ENCODE measurements at regions not wholly inside any gene's neighbourhood (a gene's known extent, or its start where the extent isn't known, plus 50 kb on each side); places are given as distances from the start of the nearest gene placed in this dataset.

- Histone ChIP-seq H3K4me1 (ENCODE audit: control insufficient read depth in 5 of 5, insufficient read depth in 5 of 5, low read length in 5 of 5) (no peaks in the 10 kb centered on the region), H3K27me3 (ENCODE audit: control insufficient read depth in 3 of 3, insufficient read depth in 3 of 3, low read length in 2 of 3) (no peaks in the 10 kb centered on the region), H3K4me3 (no peak overlapping the region), H3K9me3 (ENCODE audit: control insufficient read depth in 4 of 4, insufficient read depth in 3 of 4, low read length in 3 of 4) (peaks cover 0 to 7% (median 0%) of the 10 kb centered on the region in 4 donors), H3K9ac (ENCODE audit: insufficient read depth in 1 of 2, low read length in 2 of 2) (no peak overlapping the region), H3K36me3 (ENCODE audit: control insufficient read depth in 4 of 4, insufficient read depth in 4 of 4, low read length in 4 of 4) (no peaks in the 10 kb centered on the region), H3K27ac (ENCODE audit: low read depth in 1 of 2, low read length in 1 of 2) (no peak overlapping the region)
- TF ChIP-seq, protein P1, sequence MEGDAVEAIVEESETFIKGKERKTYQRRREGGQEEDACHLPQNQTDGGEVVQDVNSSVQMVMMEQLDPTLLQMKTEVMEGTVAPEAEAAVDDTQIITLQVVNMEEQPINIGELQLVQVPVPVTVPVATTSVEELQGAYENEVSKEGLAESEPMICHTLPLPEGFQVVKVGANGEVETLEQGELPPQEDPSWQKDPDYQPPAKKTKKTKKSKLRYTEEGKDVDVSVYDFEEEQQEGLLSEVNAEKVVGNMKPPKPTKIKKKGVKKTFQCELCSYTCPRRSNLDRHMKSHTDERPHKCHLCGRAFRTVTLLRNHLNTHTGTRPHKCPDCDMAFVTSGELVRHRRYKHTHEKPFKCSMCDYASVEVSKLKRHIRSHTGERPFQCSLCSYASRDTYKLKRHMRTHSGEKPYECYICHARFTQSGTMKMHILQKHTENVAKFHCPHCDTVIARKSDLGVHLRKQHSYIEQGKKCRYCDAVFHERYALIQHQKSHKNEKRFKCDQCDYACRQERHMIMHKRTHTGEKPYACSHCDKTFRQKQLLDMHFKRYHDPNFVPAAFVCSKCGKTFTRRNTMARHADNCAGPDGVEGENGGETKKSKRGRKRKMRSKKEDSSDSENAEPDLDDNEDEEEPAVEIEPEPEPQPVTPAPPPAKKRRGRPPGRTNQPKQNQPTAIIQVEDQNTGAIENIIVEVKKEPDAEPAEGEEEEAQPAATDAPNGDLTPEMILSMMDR (IDR thresholded peaks at IDR 0.05; ENCODE audit: control extremely low read depth, extremely low read depth): no peak
- ATAC-seq (ENCODE audit: insufficient read depth, low FRiP score): no peak
- DNase-seq: no peak
- WGBS, 2 donors: 94% methylated on average over 2 of the region's 2 CpGs
Observed at GRCh38 chr4:126582737-126583136, 1050.0 kb upstream of the INTU start.

- no peak overlapping the region for H3K27ac ChIP-seq (ENCODE audit: low read depth in 1 of 2, low read length in 1 of 2)
- no peak overlapping the region for H3K9ac ChIP-seq (ENCODE audit: insufficient read depth in 1 of 2, low read length in 2 of 2)
- H3K9me3 ChIP-seq (ENCODE audit: control insufficient read depth in 4 of 4, insufficient read depth in 3 of 4, low read length in 3 of 4): peaks cover 0 to 7% (median 0%) of the 10 kb centered on the region in 4 donors
- ATAC-seq (ENCODE audit: insufficient read depth, low FRiP score) (no peak), DNase-seq (no peak)
- no peak overlapping the region for H3K4me3 ChIP-seq
- TF ChIP-seq, protein P1 (IDR thresholded peaks at IDR 0.05; ENCODE audit: control extremely low read depth, extremely low read depth): no peak
- no peaks in the 10 kb centered on the region for H3K27me3 ChIP-seq (ENCODE audit: control insufficient read depth in 3 of 3, insufficient read depth in 3 of 3, low read length in 2 of 3)
- no peaks in the 10 kb centered on the region for H3K36me3 ChIP-seq (ENCODE audit: control insufficient read depth in 4 of 4, insufficient read depth in 4 of 4, low read length in 4 of 4)
- H3K4me1 ChIP-seq (ENCODE audit: control insufficient read depth in 5 of 5, insufficient read depth in 5 of 5, low read length in 5 of 5): no peaks in the 10 kb centered on the region
- WGBS, 2 donors: 73 to 78% methylated on average over 1 of the region's 1 CpG
Observed at GRCh38 chr4:126583509-126583908, 1049.2 kb upstream of the INTU start.

GRCh38 chr4:126591583-126591982 is 1041.2 kb upstream of the INTU start:
- no peak overlapping the region for H3K9ac ChIP-seq (ENCODE audit: insufficient read depth in 1 of 2, low read length in 2 of 2)

GRCh38 chr4:126592088-126592487 is 1040.7 kb upstream of the INTU start:
- TF ChIP-seq, protein P1 (IDR thresholded peaks at IDR 0.05; ENCODE audit: control extremely low read depth, extremely low read depth): no peak
- no peaks in the 10 kb centered on the region for H3K9me3 ChIP-seq (ENCODE audit: control insufficient read depth in 4 of 4, insufficient read depth in 3 of 4, low read length in 3 of 4)
- WGBS, 2 donors: 53 to 77% methylated on average over 3 of the region's 3 CpGs
- no peaks in the 10 kb centered on the region for H3K36me3 ChIP-seq (ENCODE audit: control insufficient read depth in 4 of 4, insufficient read depth in 4 of 4, low read length in 4 of 4)
- DNase-seq (peak in 2 of 3 donors; percentile 12 to 40), ATAC-seq (ENCODE audit: insufficient read depth, low FRiP score) (no peak)
- H3K27ac ChIP-seq (ENCODE audit: low read depth in 1 of 2, low read length in 1 of 2): no peak overlapping the region
- no peaks in the 10 kb centered on the region for H3K4me1 ChIP-seq (ENCODE audit: control insufficient read depth in 5 of 5, insufficient read depth in 5 of 5, low read length in 5 of 5)
- H3K4me3 ChIP-seq: no peak overlapping the region
- H3K9ac ChIP-seq (ENCODE audit: insufficient read depth in 1 of 2, low read length in 2 of 2): no peak overlapping the region
- H3K27me3 ChIP-seq (ENCODE audit: control insufficient read depth in 3 of 3, insufficient read depth in 3 of 3, low read length in 2 of 3): no peaks in the 10 kb centered on the region

More at GRCh38 chr4:126591583-126591982, 1041.2 kb upstream of the INTU start:
- peaks cover 0 to 3% (median 0%) of the 10 kb centered on the region in 4 donors for H3K9me3 ChIP-seq (ENCODE audit: control insufficient read depth in 4 of 4, insufficient read depth in 3 of 4, low read length in 3 of 4)
- H3K36me3 ChIP-seq (ENCODE audit: control insufficient read depth in 4 of 4, insufficient read depth in 4 of 4, low read length in 4 of 4): no peaks in the 10 kb centered on the region
- no peaks in the 10 kb centered on the region for H3K4me1 ChIP-seq (ENCODE audit: control insufficient read depth in 5 of 5, insufficient read depth in 5 of 5, low read length in 5 of 5)
- ATAC-seq (ENCODE audit: insufficient read depth, low FRiP score): no peak
- no peak overlapping the region for H3K4me3 ChIP-seq
- H3K27me3 ChIP-seq (ENCODE audit: control insufficient read depth in 3 of 3, insufficient read depth in 3 of 3, low read length in 2 of 3): no peaks in the 10 kb centered on the region
- H3K27ac ChIP-seq (ENCODE audit: low read depth in 1 of 2, low read length in 1 of 2): no peak overlapping the region
- DNase-seq: no peak
- TF ChIP-seq, protein P1 (IDR thresholded peaks at IDR 0.05; ENCODE audit: control extremely low read depth, extremely low read depth): no peak

All from lung (tissue), 11 donors.